ENCODE measurements at regions not wholly inside any gene's neighbourhood (a gene's known extent, or its start where the extent isn't known, plus 50 kb on each side); places are given as distances from the start of the nearest gene placed in this dataset.

GRCh38 chr22:27445881-27446280 lies 355.7 kb downstream of the MN1 start:
- DNase-seq (ENCODE audit: insufficient read length, low spot score): no peak
- no peak for TF ChIP-seq CTCF (IDR thresholded peaks at IDR 0.05; ENCODE audit: insufficient read depth, missing control alignments)
- no peak for FAIRE-seq

GRCh38 chr22:27447289-27447688 lies 354.3 kb downstream of the MN1 start:
- no peak for TF ChIP-seq CTCF (IDR thresholded peaks at IDR 0.05; ENCODE audit: insufficient read depth, missing control alignments)
- FAIRE-seq (no peak), DNase-seq (ENCODE audit: insufficient read length, low spot score) (no peak)

GRCh38 chr22:27450448-27450847 lies 351.1 kb downstream of the MN1 start:
- no peak for FAIRE-seq

GRCh38 chr22:27452245-27452644 lies 349.3 kb downstream of the MN1 start:
- no peak for TF ChIP-seq CTCF (IDR thresholded peaks at IDR 0.05; ENCODE audit: insufficient read depth, missing control alignments)
- no peak for FAIRE-seq

More at GRCh38 chr22:27450448-27450847, 351.1 kb downstream of the MN1 start:
- no peak for TF ChIP-seq CTCF (IDR thresholded peaks at IDR 0.05; ENCODE audit: insufficient read depth, missing control alignments)
- DNase-seq (ENCODE audit: insufficient read length, low spot score): no peak

GRCh38 chr22:27452922-27453321 lies 348.6 kb downstream of the MN1 start:
- no peak for TF ChIP-seq CTCF (IDR thresholded peaks at IDR 0.05; ENCODE audit: insufficient read depth, missing control alignments)
- FAIRE-seq: no peak
- DNase-seq (ENCODE audit: insufficient read length, low spot score): no peak

More at GRCh38 chr22:27452245-27452644, 349.3 kb downstream of the MN1 start:
- no peak for DNase-seq (ENCODE audit: insufficient read length, low spot score)

GRCh38 chr22:27453725-27454124 lies 347.8 kb downstream of the MN1 start:
- TF ChIP-seq CTCF (IDR thresholded peaks at IDR 0.05; ENCODE audit: insufficient read depth, missing control alignments): no peak
- DNase-seq (ENCODE audit: insufficient read length, low spot score): no peak
- FAIRE-seq: no peak

- FAIRE-seq: no peak
- DNase-seq (ENCODE audit: insufficient read length, low spot score): no peak
- TF ChIP-seq CTCF (IDR thresholded peaks at IDR 0.05; ENCODE audit: insufficient read depth, missing control alignments): no peak
Observed at GRCh38 chr22:27454807-27455450, 346.6 kb downstream of the MN1 start.

All from D721Med (cell line).